ENCODE measurements at regions not wholly inside any gene's neighbourhood (a gene's known extent, or its start where the extent isn't known, plus 50 kb on each side); places are given as distances from the start of the nearest gene placed in this dataset.

DNA sequence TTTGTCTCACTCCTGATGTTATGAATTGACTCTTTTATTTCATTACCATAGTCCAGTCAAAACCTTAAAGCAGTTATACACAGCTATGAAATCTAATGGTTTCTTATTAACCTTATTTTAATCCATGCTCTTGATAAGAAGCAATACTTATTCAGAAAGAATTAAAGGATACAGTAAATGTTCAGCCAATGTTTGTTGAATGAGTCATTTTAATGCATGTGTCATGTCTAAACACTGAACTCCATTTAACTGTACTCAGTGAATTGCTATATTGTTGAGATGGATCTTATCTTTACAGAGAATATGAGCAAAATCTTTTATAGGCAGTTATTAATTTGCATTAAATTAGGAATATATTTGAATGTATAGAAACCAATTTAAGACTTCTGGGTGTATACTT is 135.1 kb upstream of the TFPI start:
- TF ChIP-seq CTCF (IDR thresholded peaks at IDR 0.05; ENCODE audit: insufficient read depth, low read length, poor library complexity, severe bottlenecking) = no peak
- TF ChIP-seq EZH2phosphoT487 (conservative IDR thresholded peaks at IDR 0.05; ENCODE audit: low read length) = no peak
